Chondrocyte (in vitro differentiated cells): ENCODE measurements at regions not wholly inside any gene's neighbourhood (a gene's known extent, or its start where the extent isn't known, plus 50 kb on each side); places are given as distances from the start of the nearest gene placed in this dataset.
"Not testable (repeated sequence)": the region's sequence is repeated elsewhere in the genome, so short reads cannot be mapped to it uniquely, and the experiment has no call there.

Experiments used
- DNase-seq: peaks from one replicate; pipeline ENCODE4 v3.0.0; 2021; ENCODE audit warnings: mixed read lengths, low spot score
- H3K27ac Mint-ChIP-seq: one replicate; pipeline ENCODE4 v1.8.0; 2021; ENCODE audit warnings: mild to moderate bottlenecking, moderate library complexity, mixed read lengths; ENCODE audit not compliant: unreplicated experiment
- H3K27me3 Mint-ChIP-seq: 2 replicates; pipeline ENCODE4 v1.8.0; 2021; ENCODE audit warnings: low read depth, mixed read lengths
- H3K36me3 Mint-ChIP-seq: 2 replicates; pipeline ENCODE4 v1.8.0; 2021; ENCODE audit warnings: low read depth, mixed read lengths
- H3K4me1 Mint-ChIP-seq: 2 replicates; pipeline ENCODE4 v1.8.0; 2021; ENCODE audit warnings: low read depth, mild to moderate bottlenecking, mixed read lengths
- H3K4me3 Mint-ChIP-seq: one replicate; pipeline ENCODE4 v1.8.0; 2021; ENCODE audit warnings: mild to moderate bottlenecking, moderate library complexity, mixed read lengths; ENCODE audit not compliant: unreplicated experiment
- H3K9me3 Mint-ChIP-seq: 2 replicates; pipeline ENCODE4 v1.8.0; 2021; ENCODE audit warnings: low read depth, mixed read lengths
- CTCF ChIP-seq: fragments of 200-600 bp; sonication (generic); IDR thresholded peaks from 2 replicates; pipeline ENCODE4 v1.5.0; 2021; ENCODE audit warnings: antibody characterized with exemption, mild to moderate bottlenecking, moderate library complexity

- TF ChIP-seq CTCF = no peak
- Mint-ChIP-seq H3K27me3 (no peaks in the 10 kb centered on the region), H3K27ac (no peak overlapping the region), H3K4me1 (peaks cover 7% of the 10 kb centered on the region), H3K9me3 (peaks cover 4% of the 10 kb centered on the region), H3K36me3 (no peaks in the 10 kb centered on the region), H3K4me3 (no peak overlapping the region)
- DNase-seq = no peak
These were observed 300.7 kb upstream of the CELF2 start for GRCh38 chr10:10716972-10717371.

- no peaks in the 10 kb centered on the region for H3K27me3 Mint-ChIP-seq
- H3K36me3 Mint-ChIP-seq = no peaks in the 10 kb centered on the region
- no peaks in the 10 kb centered on the region for H3K9me3 Mint-ChIP-seq
- H3K4me1 Mint-ChIP-seq = peaks cover 4% of the 10 kb centered on the region
- H3K27ac Mint-ChIP-seq = no peak overlapping the region
- no peak for TF ChIP-seq CTCF
- no peak for DNase-seq
- H3K4me3 Mint-ChIP-seq = no peak overlapping the region
These were observed 295.2 kb upstream of the CELF2 start for GRCh38 chr10:10722422-10722821.

- no peak for DNase-seq
- no peaks in the 10 kb centered on the region for H3K27me3 Mint-ChIP-seq
- no peak for TF ChIP-seq CTCF
- H3K4me3 Mint-ChIP-seq = no peak overlapping the region
- H3K4me1 Mint-ChIP-seq = peaks cover 4% of the 10 kb centered on the region
- H3K27ac Mint-ChIP-seq = no peak overlapping the region
- H3K9me3 Mint-ChIP-seq = no peaks in the 10 kb centered on the region
- H3K36me3 Mint-ChIP-seq = no peaks in the 10 kb centered on the region
These were observed 292.5 kb upstream of the CELF2 start for GRCh38 chr10:10725196-10725595.

GRCh38 chr10:10726101-10726500, 291.6 kb upstream of the CELF2 start:
- TF ChIP-seq CTCF = no peak
- no peaks in the 10 kb centered on the region for H3K9me3 Mint-ChIP-seq
- no peaks in the 10 kb centered on the region for H3K36me3 Mint-ChIP-seq
- H3K4me1 Mint-ChIP-seq = peaks cover 4% of the 10 kb centered on the region
- no peak overlapping the region for H3K27ac Mint-ChIP-seq
- H3K27me3 Mint-ChIP-seq = no peaks in the 10 kb centered on the region
- no peak for DNase-seq
- H3K4me3 Mint-ChIP-seq = no peak overlapping the region

GRCh38 chr10:10727411-10727810, 290.3 kb upstream of the CELF2 start:
- H3K4me1 Mint-ChIP-seq, H3K27ac Mint-ChIP-seq, H3K4me3 Mint-ChIP-seq, H3K36me3 Mint-ChIP-seq, H3K9me3 Mint-ChIP-seq, H3K27me3 Mint-ChIP-seq, DNase-seq: not testable (repeated sequence)

GRCh38 chr10:10727812-10728211, 289.9 kb upstream of the CELF2 start:
- no peak overlapping the region for H3K4me3 Mint-ChIP-seq
- H3K4me1 Mint-ChIP-seq = peaks cover 4% of the 10 kb centered on the region
- no peaks in the 10 kb centered on the region for H3K36me3 Mint-ChIP-seq
- DNase-seq = no peak
- no peak overlapping the region for H3K27ac Mint-ChIP-seq
- H3K9me3 Mint-ChIP-seq = no peaks in the 10 kb centered on the region
- no peaks in the 10 kb centered on the region for H3K27me3 Mint-ChIP-seq
- no peak for TF ChIP-seq CTCF
